ENCODE measurements at regions not wholly inside any gene's neighbourhood (a gene's known extent, or its start where the extent isn't known, plus 50 kb on each side); places are given as distances from the start of the nearest gene placed in this dataset.
"Not testable (repeated sequence)": the region's sequence is repeated elsewhere in the genome, so short reads cannot be mapped to it uniquely, and the experiment has no call there.

GRCh38 chr6:155748778-155749177 lies 293.1 kb upstream of the NOX3 start:
- TF ChIP-seq CTCF (IDR thresholded peaks at IDR 0.05; ENCODE audit: low read depth, low read length); POLR2A (IDR thresholded peaks at IDR 0.05; ENCODE audit: extremely low read depth, insufficient read length); MYC (IDR thresholded peaks at IDR 0.05; ENCODE audit: low read depth, low read length); MAX (IDR thresholded peaks at IDR 0.05; ENCODE audit: low read depth, low read length): not testable (repeated sequence)
